Trophoblast cell (in vitro differentiated cells and primary cell): ENCODE measurements at regions not wholly inside any gene's neighbourhood (a gene's known extent, or its start where the extent isn't known, plus 50 kb on each side); places are given as distances from the start of the nearest gene placed in this dataset.
"Not testable (repeated sequence)": the region's sequence is repeated elsewhere in the genome, so short reads cannot be mapped to it uniquely, and the experiment has no call there.

Source experiments
- DNase-seq, 2 donors: peaks; one replicate each; pipeline ENCODE4 v3.0.0-alpha.2; 2016
- H2AFZ ChIP-seq: 2 replicates; pipeline ENCODE4 v1.6.1; 2013; ENCODE audit warnings: low read length, moderate library complexity, mild to moderate bottlenecking; ENCODE audit not compliant: insufficient read depth, poor library complexity
- H2AK5ac ChIP-seq: 2 replicates; pipeline ENCODE4 v1.6.1; 2013; ENCODE audit warnings: mild to moderate bottlenecking, low read length
- H2BK120ac ChIP-seq: 2 replicates; pipeline ENCODE4 v1.6.1; 2013; ENCODE audit warnings: low read length, mild to moderate bottlenecking, moderate library complexity; ENCODE audit not compliant: insufficient read depth, poor library complexity
- H2BK12ac ChIP-seq: 2 replicates; pipeline ENCODE4 v1.6.1; 2013; ENCODE audit warnings: mild to moderate bottlenecking, low read length, moderate library complexity
- H2BK5ac ChIP-seq: 2 replicates; pipeline ENCODE4 v1.6.1; 2013; ENCODE audit warnings: low read length, low read depth, moderate library complexity, mild to moderate bottlenecking; ENCODE audit not compliant: poor library complexity
- H3K14ac ChIP-seq: 2 replicates; pipeline ENCODE4 v1.6.1; 2013; ENCODE audit warnings: mild to moderate bottlenecking, low read length
- H3K18ac ChIP-seq: 2 replicates; pipeline ENCODE4 v1.6.1; 2013; ENCODE audit warnings: mild to moderate bottlenecking, low read length
- H3K23ac ChIP-seq: 2 replicates; pipeline ENCODE4 v1.6.1; 2013; ENCODE audit warnings: low read length
- H3K27ac ChIP-seq: 2 replicates; pipeline ENCODE4 v1.5.1; 2013; ENCODE audit warnings: low read depth, mild to moderate bottlenecking, inconsistent platforms, low read length, moderate library complexity
- H3K27me3 ChIP-seq: 2 replicates; pipeline ENCODE4 v1.6.1; 2013; ENCODE audit warnings: inconsistent platforms, mild to moderate bottlenecking, low read length, moderate library complexity; ENCODE audit not compliant: insufficient read depth
- H3K36me3 ChIP-seq, 2 experiments: 1 replicate in 1 of 2; 2 replicates in 1 of 2; pipeline ENCODE4 v1.6.1; 2013; ENCODE audit warnings: low read length in 2 of 2, mild to moderate bottlenecking in 2 of 2, moderate library complexity in 1 of 2; ENCODE audit not compliant: insufficient read depth in 2 of 2, control insufficient read depth in 1 of 2
- H3K4ac ChIP-seq: 2 replicates; pipeline ENCODE4 v1.6.1; 2013; ENCODE audit warnings: low read depth, mild to moderate bottlenecking, low read length, moderate library complexity
- H3K4me1 ChIP-seq, 2 experiments: 1 replicate in 1 of 2; 2 replicates in 1 of 2; pipeline ENCODE4 v1.6.1; 2013; ENCODE audit warnings: low read length in 2 of 2, mild to moderate bottlenecking in 2 of 2, moderate library complexity in 1 of 2; ENCODE audit not compliant: insufficient read depth in 2 of 2, control insufficient read depth in 1 of 2
- H3K4me2 ChIP-seq: 2 replicates; pipeline ENCODE4 v1.6.1; 2013; ENCODE audit warnings: inconsistent platforms, mild to moderate bottlenecking, low read length, moderate library complexity
- H3K4me3 ChIP-seq: 2 replicates; pipeline ENCODE4 v1.5.1; 2013; ENCODE audit warnings: mild to moderate bottlenecking, low read depth, low read length, inconsistent platforms
- H3K79me1 ChIP-seq: one replicate; pipeline ENCODE4 v1.6.1; 2013; ENCODE audit warnings: low read length
- H3K79me2 ChIP-seq: 2 replicates; pipeline ENCODE4 v1.6.1; 2013; ENCODE audit warnings: low read length, mild to moderate bottlenecking; ENCODE audit not compliant: control insufficient read depth, insufficient read depth, poor library complexity
- H3K9ac ChIP-seq: 2 replicates; pipeline ENCODE4 v1.6.1; 2013; ENCODE audit warnings: mild to moderate bottlenecking, low read length
- H3K9me3 ChIP-seq: 2 replicates; pipeline ENCODE4 v1.6.1; 2013; ENCODE audit warnings: low read depth, mild to moderate bottlenecking, control low read depth, inconsistent platforms, low read length; ENCODE audit not compliant: insufficient read depth
- H4K12ac ChIP-seq: 2 replicates; pipeline ENCODE4 v1.6.1; 2013; ENCODE audit warnings: low read depth, mild to moderate bottlenecking, low read length, moderate library complexity
- H4K8ac ChIP-seq: 2 replicates; pipeline ENCODE4 v1.6.1; 2013; ENCODE audit warnings: low read depth, mild to moderate bottlenecking, low read length, moderate library complexity
- H4K91ac ChIP-seq: one replicate; pipeline ENCODE4 v1.6.1; 2013; ENCODE audit warnings: low read depth, mild to moderate bottlenecking, low read length, moderate library complexity
- WGBS: extraction: QIAGEN DNeasy Blood & Tissue Kit; methylation state at CpG from one replicate; pipeline ENCODE4 v1.1.7; 2013; ENCODE audit warnings: missing lambda C conversion rate; ENCODE audit not compliant: insufficient read length, insufficient coverage; ENCODE audit errors: extremely low coverage; 5-methylcytosine and 5-hydroxymethylcytosine counted together

- WGBS = no CpG with 5 or more reads among the region's 2 CpGs
- not testable (repeated sequence) for H3K4me2 ChIP-seq, H2BK120ac ChIP-seq, H3K9me3 ChIP-seq, H2AFZ ChIP-seq, H3K14ac ChIP-seq, H3K27me3 ChIP-seq, H2BK5ac ChIP-seq, DNase-seq, H3K4ac ChIP-seq, H3K4me3 ChIP-seq, H3K4me1 ChIP-seq, H4K12ac ChIP-seq, H3K36me3 ChIP-seq, H2AK5ac ChIP-seq, H4K91ac ChIP-seq, H3K27ac ChIP-seq, H4K8ac ChIP-seq, H3K18ac ChIP-seq, H3K23ac ChIP-seq, H3K9ac ChIP-seq, H3K79me2 ChIP-seq, H2BK12ac ChIP-seq, H3K79me1 ChIP-seq
Observed at GRCh38 chr2:89224803-89225202, 533.3 kb downstream of the RPIA start.

GRCh38 chr2:89229979-89230378, 538.5 kb downstream of the RPIA start:
- H3K14ac ChIP-seq, H3K36me3 ChIP-seq, H2BK120ac ChIP-seq, H4K8ac ChIP-seq, H2AFZ ChIP-seq, H3K27me3 ChIP-seq, H4K91ac ChIP-seq, DNase-seq, H2AK5ac ChIP-seq, H3K4me3 ChIP-seq, H3K27ac ChIP-seq, H3K23ac ChIP-seq, H3K9ac ChIP-seq, H3K9me3 ChIP-seq, H3K18ac ChIP-seq, H2BK5ac ChIP-seq, H3K4me1 ChIP-seq, H3K79me2 ChIP-seq, H4K12ac ChIP-seq, H3K4ac ChIP-seq, H3K4me2 ChIP-seq, H2BK12ac ChIP-seq, H3K79me1 ChIP-seq: not testable (repeated sequence)
- WGBS = no CpG with 5 or more reads among the region's 6 CpGs

GRCh38 chr2:89231241-89231640, 539.8 kb downstream of the RPIA start:
- not testable (repeated sequence) for H3K18ac ChIP-seq
- no CpG with 5 or more reads among the region's 2 CpGs for WGBS

GRCh38 chr2:89233931-89234330, 542.5 kb downstream of the RPIA start:
- H4K12ac ChIP-seq, H3K27ac ChIP-seq, H2BK12ac ChIP-seq, H2BK120ac ChIP-seq, H3K4me1 ChIP-seq, H2AK5ac ChIP-seq, H3K14ac ChIP-seq, H3K4me2 ChIP-seq, H3K79me1 ChIP-seq, H2AFZ ChIP-seq, H3K9me3 ChIP-seq, H3K36me3 ChIP-seq, H4K8ac ChIP-seq, H3K23ac ChIP-seq, H3K18ac ChIP-seq, H3K4ac ChIP-seq, H2BK5ac ChIP-seq, DNase-seq, H3K27me3 ChIP-seq, H3K79me2 ChIP-seq, H3K9ac ChIP-seq, H4K91ac ChIP-seq, H3K4me3 ChIP-seq: not testable (repeated sequence)
- no CpG with 5 or more reads among the region's 4 CpGs for WGBS

More at GRCh38 chr2:89231241-89231640, 539.8 kb downstream of the RPIA start:
- not testable (repeated sequence) for H4K12ac ChIP-seq, H3K23ac ChIP-seq, H2BK120ac ChIP-seq, H3K4ac ChIP-seq, H2BK12ac ChIP-seq, H3K4me3 ChIP-seq, H3K4me2 ChIP-seq, H3K79me1 ChIP-seq, H3K27ac ChIP-seq, H3K9ac ChIP-seq, H2BK5ac ChIP-seq, H2AFZ ChIP-seq, H3K9me3 ChIP-seq, H3K79me2 ChIP-seq, H3K27me3 ChIP-seq, H3K36me3 ChIP-seq, H4K91ac ChIP-seq, DNase-seq, H4K8ac ChIP-seq, H3K4me1 ChIP-seq, H2AK5ac ChIP-seq, H3K14ac ChIP-seq
